ENCODE measurements at regions not wholly inside any gene's neighbourhood (a gene's known extent, or its start where the extent isn't known, plus 50 kb on each side); places are given as distances from the start of the nearest gene placed in this dataset.
"Not testable (repeated sequence)": the region's sequence is repeated elsewhere in the genome, so short reads cannot be mapped to it uniquely, and the experiment has no call there.

GRCh38 chr9:26504057-26504456 lies 388.5 kb downstream of the CAAP1 start:
- H3K36me3 ChIP-seq: no peaks in the 10 kb centered on the region
- H3K4me1 ChIP-seq (ENCODE audit: low read depth): no peaks in the 10 kb centered on the region
- no peak for DNase-seq (ENCODE audit: low read depth in 1 of 2, low spot score in 1 of 2)
- H3K9me3 ChIP-seq (ENCODE audit: low read depth): no peaks in the 10 kb centered on the region
- no peak for TF ChIP-seq CTCF (IDR thresholded peaks at IDR 0.05; ENCODE audit: low read depth, low read length)
- no peak overlapping the region for H3K27ac ChIP-seq
- H3K27me3 ChIP-seq: no peaks in the 10 kb centered on the region
- no peak overlapping the region for H3K4me3 ChIP-seq

- Histone ChIP-seq H3K36me3 (no peaks in the 10 kb centered on the region), H3K27ac (no peak overlapping the region), H3K4me1 (ENCODE audit: low read depth) (no peaks in the 10 kb centered on the region), H3K9me3 (ENCODE audit: low read depth) (no peaks in the 10 kb centered on the region), H3K4me3 (no peak overlapping the region), H3K27me3 (no peaks in the 10 kb centered on the region)
- no peak for TF ChIP-seq CTCF (IDR thresholded peaks at IDR 0.05; ENCODE audit: low read depth, low read length)
- DNase-seq (ENCODE audit: low read depth in 1 of 2, low spot score in 1 of 2): peak in 1 of 2 donors; percentile 11
Measured at GRCh38 chr9:26502311-26502710, 390.3 kb downstream of the CAAP1 start.

- H3K27ac ChIP-seq: no peak overlapping the region
- no peak overlapping the region for H3K4me3 ChIP-seq
- H3K36me3 ChIP-seq: no peaks in the 10 kb centered on the region
- no peaks in the 10 kb centered on the region for H3K9me3 ChIP-seq (ENCODE audit: low read depth)
- no peak for TF ChIP-seq CTCF (IDR thresholded peaks at IDR 0.05; ENCODE audit: low read depth, low read length)
- H3K4me1 ChIP-seq (ENCODE audit: low read depth): no peaks in the 10 kb centered on the region
- no peak for DNase-seq (ENCODE audit: low read depth in 1 of 2, low spot score in 1 of 2)
- H3K27me3 ChIP-seq: no peaks in the 10 kb centered on the region
Measured at GRCh38 chr9:26500471-26500870, 392.1 kb downstream of the CAAP1 start.

GRCh38 chr9:26492608-26493521 lies 399.7 kb downstream of the CAAP1 start:
- H3K4me3 ChIP-seq; H3K36me3 ChIP-seq; H3K27ac ChIP-seq; DNase-seq (ENCODE audit: low read depth in 1 of 2, low spot score in 1 of 2); H3K27me3 ChIP-seq; H3K4me1 ChIP-seq (ENCODE audit: low read depth); H3K9me3 ChIP-seq (ENCODE audit: low read depth): not testable (repeated sequence)

GRCh38 chr9:26491922-26492607 lies 400.5 kb downstream of the CAAP1 start:
- H3K36me3 ChIP-seq; H3K4me3 ChIP-seq; H3K27me3 ChIP-seq; H3K9me3 ChIP-seq (ENCODE audit: low read depth); DNase-seq (ENCODE audit: low read depth in 1 of 2, low spot score in 1 of 2); H3K27ac ChIP-seq; H3K4me1 ChIP-seq (ENCODE audit: low read depth): not testable (repeated sequence)

GRCh38 chr9:26483991-26484390 lies 408.6 kb downstream of the CAAP1 start:
- no peaks in the 10 kb centered on the region for H3K36me3 ChIP-seq
- H3K27me3 ChIP-seq: no peaks in the 10 kb centered on the region
- no peak for TF ChIP-seq CTCF (IDR thresholded peaks at IDR 0.05; ENCODE audit: low read depth, low read length)
- no peak for DNase-seq (ENCODE audit: low read depth in 1 of 2, low spot score in 1 of 2)
- no peak overlapping the region for H3K4me3 ChIP-seq
- H3K4me1 ChIP-seq (ENCODE audit: low read depth): no peaks in the 10 kb centered on the region
- no peaks in the 10 kb centered on the region for H3K9me3 ChIP-seq (ENCODE audit: low read depth)
- H3K27ac ChIP-seq: no peak overlapping the region
